Activated CD8-positive, alpha-beta T cell treated with anti-CD3 and anti-CD28 coated beads for 36 hours (primary cell): ENCODE measurements at regions not wholly inside any gene's neighbourhood (a gene's known extent, or its start where the extent isn't known, plus 50 kb on each side); places are given as distances from the start of the nearest gene placed in this dataset.

Source experiments
- ATAC-seq: fragments of 200-7000 bp; cut with Tn5 transposase; one replicate; pipeline ENCODE4 v1.10.0; 2021; ENCODE audit warnings: mild to moderate bottlenecking, moderate library complexity
- CTCF ChIA-PET: fragments of 350-600 bp; sonication (Branson Sonifier 250); formaldehyde crosslinking; loops from one replicate; lab custom pipeline; 2021; ENCODE audit warnings: antibody characterized with exemption; lab: Charles Lee
- POLR2A ChIA-PET: fragments of 350-600 bp; sonication (Branson Sonifier 250); formaldehyde crosslinking; loops from one replicate; lab custom pipeline; 2021; ENCODE audit warnings: antibody characterized with exemption; lab: Charles Lee
- DNase-seq: peaks from one replicate; pipeline ENCODE4 v3.0.0-alpha.2; 2020
- H3K27ac Mint-ChIP-seq: one replicate; pipeline ENCODE4 v1.8.0; 2021; ENCODE audit warnings: mild to moderate bottlenecking, mixed read lengths
- H3K27me3 Mint-ChIP-seq: one replicate; pipeline ENCODE4 v1.8.0; 2021; ENCODE audit warnings: mixed read lengths
- H3K36me3 Mint-ChIP-seq: one replicate; pipeline ENCODE4 v1.8.0; 2021; ENCODE audit warnings: low read depth, mixed read lengths
- H3K4me1 Mint-ChIP-seq: one replicate; pipeline ENCODE4 v1.8.0; 2021; ENCODE audit warnings: low read depth, mixed read lengths
- H3K4me3 Mint-ChIP-seq: one replicate; pipeline ENCODE4 v1.8.0; 2021; ENCODE audit warnings: mild to moderate bottlenecking, moderate library complexity, mixed read lengths
- H3K9me3 Mint-ChIP-seq: one replicate; pipeline ENCODE4 v1.8.0; 2021; ENCODE audit warnings: mixed read lengths
- intact Hi-C: fragments of 100-400 bp; cut with micrococcal nuclease; formaldehyde crosslinking; loops from one replicate; pipeline ENCODE4 v1.10.0; 2022
- TF ChIP-seq, protein P1 (sequence below): fragments of 200-600 bp; IDR thresholded peaks from one replicate; pipeline ENCODE4 v1.8.0; 2022; ENCODE audit warnings: antibody characterized with exemption, mild to moderate bottlenecking

DNA sequence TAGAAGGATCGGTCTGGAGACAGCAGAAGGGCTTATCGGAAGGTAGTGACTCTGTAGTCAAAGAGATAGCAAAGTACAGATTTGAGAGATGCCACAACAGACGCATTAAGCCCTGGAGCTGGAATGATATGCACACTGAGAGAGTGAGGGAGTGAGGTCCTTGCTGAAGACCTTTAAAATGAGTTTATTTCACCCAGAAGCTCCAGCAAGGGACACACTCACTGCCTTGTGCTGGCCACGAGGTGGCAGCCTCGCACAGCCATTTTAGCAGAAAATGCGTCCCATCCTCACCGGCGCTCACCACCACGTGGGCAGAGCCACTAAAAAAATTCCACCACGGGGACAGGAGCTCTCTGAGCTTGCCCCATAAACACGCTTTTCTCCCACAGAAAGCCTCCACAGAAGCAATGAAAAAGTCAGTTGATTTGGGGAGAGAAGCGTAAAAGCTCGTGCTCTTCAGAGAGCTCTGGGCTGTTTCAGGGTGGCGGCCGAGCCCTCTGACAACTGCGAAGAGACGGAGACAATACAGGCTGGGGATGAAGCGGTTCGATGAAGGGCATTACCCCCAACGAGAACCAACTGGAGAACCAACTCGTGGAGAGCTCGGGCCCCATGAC, 163.0 kb upstream of the KLF14 start:
- peak overlapping the region; percentile 87 for H3K27ac Mint-ChIP-seq
- ChIA-PET POLR2A (interaction anchor here (0.7 to 2.5 kb wide), 12 partner anchors 8 to 146 kb away, joined by 3 to 11 read pairs (median 4); no protein-coding TSS in a partner anchor), CTCF (interaction anchor here (0.6 to 5.3 kb wide), 46 partner anchors 8 to 542 kb away, joined by 3 to 96 read pairs (median 5); no protein-coding TSS in a partner anchor)
- H3K36me3 Mint-ChIP-seq = peaks cover 90% of the 10 kb centered on the region
- DNase-seq (peak; percentile 81), ATAC-seq (peak; percentile 64)
- TF ChIP-seq, protein P1, sequence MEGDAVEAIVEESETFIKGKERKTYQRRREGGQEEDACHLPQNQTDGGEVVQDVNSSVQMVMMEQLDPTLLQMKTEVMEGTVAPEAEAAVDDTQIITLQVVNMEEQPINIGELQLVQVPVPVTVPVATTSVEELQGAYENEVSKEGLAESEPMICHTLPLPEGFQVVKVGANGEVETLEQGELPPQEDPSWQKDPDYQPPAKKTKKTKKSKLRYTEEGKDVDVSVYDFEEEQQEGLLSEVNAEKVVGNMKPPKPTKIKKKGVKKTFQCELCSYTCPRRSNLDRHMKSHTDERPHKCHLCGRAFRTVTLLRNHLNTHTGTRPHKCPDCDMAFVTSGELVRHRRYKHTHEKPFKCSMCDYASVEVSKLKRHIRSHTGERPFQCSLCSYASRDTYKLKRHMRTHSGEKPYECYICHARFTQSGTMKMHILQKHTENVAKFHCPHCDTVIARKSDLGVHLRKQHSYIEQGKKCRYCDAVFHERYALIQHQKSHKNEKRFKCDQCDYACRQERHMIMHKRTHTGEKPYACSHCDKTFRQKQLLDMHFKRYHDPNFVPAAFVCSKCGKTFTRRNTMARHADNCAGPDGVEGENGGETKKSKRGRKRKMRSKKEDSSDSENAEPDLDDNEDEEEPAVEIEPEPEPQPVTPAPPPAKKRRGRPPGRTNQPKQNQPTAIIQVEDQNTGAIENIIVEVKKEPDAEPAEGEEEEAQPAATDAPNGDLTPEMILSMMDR = peak; percentile 73
- intact Hi-C loops = loop anchor here (5.0 kb wide), 1 partner anchor 145 kb away; no protein-coding TSS in a partner anchor
- peak overlapping the region; percentile 40 for H3K4me3 Mint-ChIP-seq
- H3K27me3 Mint-ChIP-seq = no peaks in the 10 kb centered on the region
- no peaks in the 10 kb centered on the region for H3K9me3 Mint-ChIP-seq
- H3K4me1 Mint-ChIP-seq = peaks cover 91% of the 10 kb centered on the region

DNA sequence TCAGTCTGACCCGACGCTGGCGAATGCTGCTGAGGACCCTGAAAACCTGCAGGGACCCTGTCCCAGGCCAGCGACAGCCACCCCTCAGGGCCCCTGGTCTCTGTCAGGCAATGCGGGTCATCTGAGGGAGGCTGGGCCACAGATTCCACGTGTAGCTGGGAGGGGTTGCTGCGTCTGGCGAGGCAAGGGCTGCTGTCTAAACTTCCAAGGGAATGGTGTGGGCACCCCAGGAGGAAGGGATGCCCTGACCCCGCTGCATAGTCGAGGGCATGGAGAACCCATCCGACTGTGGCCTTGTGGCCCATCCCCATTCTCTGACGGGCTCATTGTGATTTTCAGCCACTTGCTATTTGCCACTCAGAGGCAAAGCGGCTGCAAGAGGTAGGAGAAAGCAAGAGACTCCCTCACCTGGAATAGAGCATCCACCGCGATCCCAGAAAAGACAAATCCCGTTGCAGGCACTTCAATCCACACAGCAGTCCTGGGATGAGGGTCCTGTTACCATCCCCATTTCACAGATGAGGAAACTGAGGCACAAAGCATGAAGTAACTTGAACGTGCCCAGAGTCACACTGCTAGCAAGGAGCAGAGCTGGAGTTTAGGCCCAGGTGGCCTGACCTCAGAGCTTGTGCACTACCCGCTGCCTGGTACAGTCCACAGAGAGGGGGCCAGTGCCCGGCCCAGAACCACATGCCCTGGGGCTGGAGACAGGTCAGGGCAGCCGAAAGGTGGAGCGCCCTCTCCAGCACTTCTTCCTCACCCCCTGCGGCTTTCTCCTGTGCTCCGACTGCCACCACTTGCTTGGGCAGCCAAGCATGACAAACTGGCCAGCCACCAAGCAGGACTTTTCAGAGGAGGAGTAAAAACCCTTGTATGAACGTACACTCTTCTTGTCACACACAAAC, 163.8 kb upstream of the KLF14 start:
- no peak for DNase-seq
- H3K36me3 Mint-ChIP-seq = peaks cover 93% of the 10 kb centered on the region
- intact Hi-C loops = loop anchor here (5.0 kb wide), 1 partner anchor 145 kb away; no protein-coding TSS in a partner anchor
- TF ChIP-seq, protein P1 = no peak
- ChIA-PET CTCF (interaction anchor here (0.6 to 5.3 kb wide), 44 partner anchors 8 to 541 kb away, joined by 3 to 96 read pairs (median 5); no protein-coding TSS in a partner anchor), POLR2A (interaction anchor here (0.7 to 2.5 kb wide), 11 partner anchors 7 to 60 kb away, joined by 3 to 11 read pairs (median 5); no protein-coding TSS in a partner anchor)
- peak overlapping the region; percentile 87 for H3K27ac Mint-ChIP-seq
- H3K4me1 Mint-ChIP-seq = peaks cover 93% of the 10 kb centered on the region
- ATAC-seq = peak; percentile 4
- H3K9me3 Mint-ChIP-seq = no peaks in the 10 kb centered on the region
- H3K27me3 Mint-ChIP-seq = no peaks in the 10 kb centered on the region
- peak overlapping the region; percentile 40 for H3K4me3 Mint-ChIP-seq

DNA sequence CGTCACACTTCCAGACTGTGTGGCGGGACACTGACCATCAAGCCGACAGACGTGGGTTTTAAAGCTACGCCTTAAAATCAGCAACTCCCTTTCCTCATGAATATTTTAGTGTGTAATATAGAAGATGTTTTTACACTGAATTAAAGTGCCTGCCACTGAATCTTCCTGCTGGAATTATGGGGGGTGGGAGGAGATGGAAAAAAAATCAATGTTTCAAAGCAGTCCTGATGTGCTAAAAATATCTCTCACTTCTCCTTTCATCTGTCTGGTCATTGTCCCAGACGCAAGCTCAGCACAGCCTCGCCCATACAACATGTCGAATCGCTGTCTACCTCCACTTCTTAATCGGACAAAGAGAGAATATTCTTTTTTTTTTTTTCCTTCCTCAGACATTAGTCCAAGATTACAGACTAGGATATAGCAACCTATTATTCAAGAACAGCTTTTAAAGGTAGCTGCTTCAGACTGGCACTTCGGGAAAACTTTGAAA, 165.1 kb upstream of the KLF14 start:
- peaks cover 96% of the 10 kb centered on the region for H3K4me1 Mint-ChIP-seq
- ATAC-seq (no peak), DNase-seq (no peak)
- H3K27ac Mint-ChIP-seq = peak overlapping the region; percentile 87
- intact Hi-C loops = loop anchor here (5.0 kb wide), 1 partner anchor 143 kb away; no protein-coding TSS in a partner anchor
- ChIA-PET POLR2A (interaction anchor here (0.6 to 1.4 kb wide), 3 partner anchors 13 to 39 kb away, joined by 3 read pairs; no protein-coding TSS in a partner anchor), CTCF (interaction anchor here (0.7 to 1.0 kb wide), 2 partner anchors 45 to 48 kb away, joined by 3 read pairs; no protein-coding TSS in a partner anchor)
- TF ChIP-seq, protein P1 = no peak
- H3K9me3 Mint-ChIP-seq = no peaks in the 10 kb centered on the region
- H3K36me3 Mint-ChIP-seq = peaks cover 98% of the 10 kb centered on the region
- H3K4me3 Mint-ChIP-seq = no peak overlapping the region
- H3K27me3 Mint-ChIP-seq = no peaks in the 10 kb centered on the region

DNA sequence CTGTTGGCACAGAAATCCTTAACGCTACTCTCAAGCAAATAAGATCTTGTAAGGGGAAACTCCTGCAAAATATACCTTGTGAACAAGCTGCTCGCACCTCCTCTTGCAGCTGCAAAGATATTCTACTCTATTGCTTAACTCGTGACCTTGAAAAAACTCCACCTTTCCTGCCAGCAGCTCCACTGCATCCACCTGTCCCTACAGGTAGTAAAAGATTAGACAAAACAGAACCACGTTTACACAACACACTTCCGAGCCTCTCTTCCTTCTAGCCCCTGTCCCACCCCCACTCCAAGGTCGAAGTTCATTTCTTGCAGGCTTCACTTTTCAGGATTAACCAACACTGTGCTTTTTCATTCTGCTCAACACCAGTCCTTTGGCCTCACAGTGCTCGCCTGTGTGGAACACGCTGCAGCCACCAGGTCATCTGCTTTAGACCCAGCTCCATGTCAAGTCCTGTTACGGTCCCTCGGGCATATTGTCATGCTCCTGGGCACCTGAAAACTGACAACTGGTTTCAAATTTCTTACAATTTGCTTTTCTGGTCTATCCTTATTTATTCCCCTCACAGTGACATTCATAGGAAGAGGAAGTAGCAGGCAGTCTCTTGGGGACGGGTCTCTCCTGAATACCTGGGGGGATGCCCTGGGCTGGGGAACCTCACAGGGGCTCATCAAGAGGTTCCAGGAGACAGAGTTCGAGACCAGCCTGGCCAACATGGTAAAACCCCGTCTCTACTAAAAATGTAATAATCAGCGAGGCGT, 165.8 kb upstream of the KLF14 start:
- H3K4me1 Mint-ChIP-seq = peaks cover 96% of the 10 kb centered on the region
- TF ChIP-seq, protein P1 = no peak
- CTCF ChIA-PET = interaction anchor here (0.7 kb wide), 1 partner anchor 47 kb away, joined by 3 read pairs; no protein-coding TSS in a partner anchor
- peak overlapping the region; percentile 87 for H3K27ac Mint-ChIP-seq
- intact Hi-C loops = loop anchor here (5.0 kb wide), 1 partner anchor 142 kb away; no protein-coding TSS in a partner anchor
- no peaks in the 10 kb centered on the region for H3K27me3 Mint-ChIP-seq
- ATAC-seq (no peak), DNase-seq (no peak)
- peaks cover 98% of the 10 kb centered on the region for H3K36me3 Mint-ChIP-seq
- no peaks in the 10 kb centered on the region for H3K9me3 Mint-ChIP-seq
- POLR2A ChIA-PET = interaction anchor here (0.6 to 1.7 kb wide), 4 partner anchors 12 to 141 kb away, joined by 3 to 5 read pairs (median 3); no protein-coding TSS in a partner anchor
- peak overlapping the region; percentile 5 for H3K4me3 Mint-ChIP-seq
